ENCODE measurements at regions not wholly inside any gene's neighbourhood (a gene's known extent, or its start where the extent isn't known, plus 50 kb on each side); places are given as distances from the start of the nearest gene placed in this dataset.
A peak's percentile ranks its signal among the peaks of the same experiment; 100 is the strongest.

DNA sequence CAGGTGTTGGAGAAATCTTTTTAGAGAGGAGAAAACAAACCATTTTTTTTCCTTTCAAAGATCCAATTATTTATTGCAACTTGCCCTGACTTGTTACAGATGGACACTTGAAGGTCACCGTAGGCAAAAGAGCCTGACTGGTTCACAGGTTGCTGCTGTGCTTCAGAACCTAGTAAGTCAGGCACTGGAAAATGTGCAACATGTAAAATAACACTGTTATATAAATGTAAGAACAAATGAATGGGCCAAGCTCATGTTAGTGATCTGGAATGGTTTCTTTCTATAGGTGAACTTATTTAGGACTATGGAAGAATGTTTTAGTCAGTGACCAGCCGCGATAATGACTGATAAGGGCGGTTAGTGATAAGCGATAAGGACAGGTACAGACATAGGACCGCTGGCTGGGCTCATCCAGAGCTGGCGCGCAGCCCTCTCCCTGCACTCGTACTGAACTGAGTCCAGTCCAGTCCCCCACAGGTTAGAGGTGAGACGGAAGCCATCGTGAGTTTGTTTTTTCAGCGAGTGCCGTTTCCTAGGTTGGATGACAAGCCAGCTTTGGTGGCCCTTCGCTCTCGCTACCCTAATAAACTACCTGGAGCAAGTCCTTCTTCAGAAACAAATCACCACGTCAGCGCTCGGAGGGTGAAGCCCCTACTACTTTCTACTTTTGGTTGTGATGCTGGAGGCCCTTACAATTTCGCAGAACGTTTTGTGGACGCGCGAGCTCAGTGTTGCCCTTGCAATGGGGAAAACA, 94.4 kb upstream of the PRDM1 start:
- peak; percentile 1 for DNase-seq

DNA sequence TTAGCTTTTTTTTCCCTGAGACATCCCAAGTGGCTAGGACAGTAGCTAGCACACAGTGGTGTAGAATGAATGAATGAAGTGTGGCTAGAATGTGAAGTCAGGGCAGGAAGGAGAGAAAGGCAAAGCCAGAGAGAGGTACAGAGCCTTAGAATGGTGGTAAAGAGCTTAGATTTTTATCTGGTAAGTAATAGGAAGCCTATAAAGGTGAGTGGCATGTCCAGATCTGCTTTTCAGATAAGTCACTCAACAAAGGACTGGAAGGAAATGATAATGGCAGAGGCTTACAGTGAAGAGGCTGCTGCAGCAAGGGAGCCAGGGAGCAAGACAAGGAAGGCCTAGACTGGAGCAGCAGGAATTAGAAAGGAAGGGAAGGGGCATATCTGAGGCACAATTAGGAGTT, 96.0 kb upstream of the PRDM1 start:
- DNase-seq, result no peak

DNA sequence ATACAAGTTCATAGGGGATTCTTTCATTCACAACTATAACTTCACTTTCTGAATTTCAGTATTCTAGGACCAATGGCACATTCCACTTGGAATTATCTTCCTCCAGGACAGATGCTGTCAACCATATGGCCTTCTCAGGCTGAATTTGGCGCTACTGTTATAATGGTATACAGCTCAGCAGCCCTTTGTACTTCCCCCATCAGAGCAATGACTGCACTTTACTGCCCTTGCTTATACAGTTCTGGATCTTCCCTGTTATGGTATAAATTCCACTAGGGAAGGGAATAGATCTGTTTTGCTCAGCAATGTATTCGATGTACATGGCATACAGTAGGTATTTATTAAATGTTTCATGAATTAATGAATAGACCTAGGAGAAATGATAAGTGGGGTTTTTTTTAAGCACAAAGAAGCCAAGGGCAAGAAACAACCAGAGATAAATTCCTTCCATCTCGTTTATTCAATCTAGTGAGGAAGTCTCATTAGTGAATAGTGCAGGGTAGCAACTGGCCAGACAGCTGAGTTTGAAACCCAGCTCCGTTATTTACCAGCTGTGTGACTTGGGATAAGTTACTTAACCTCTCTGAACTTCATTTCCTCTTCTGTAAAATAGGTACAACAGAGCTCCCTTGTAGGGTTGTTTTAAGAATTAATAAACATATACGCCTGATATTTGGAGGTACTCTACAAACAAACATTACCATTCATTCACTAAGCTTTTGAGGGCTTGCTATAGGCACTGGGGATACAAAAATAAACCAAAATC, 97.1 kb upstream of the PRDM1 start:
- no peak for DNase-seq

DNA sequence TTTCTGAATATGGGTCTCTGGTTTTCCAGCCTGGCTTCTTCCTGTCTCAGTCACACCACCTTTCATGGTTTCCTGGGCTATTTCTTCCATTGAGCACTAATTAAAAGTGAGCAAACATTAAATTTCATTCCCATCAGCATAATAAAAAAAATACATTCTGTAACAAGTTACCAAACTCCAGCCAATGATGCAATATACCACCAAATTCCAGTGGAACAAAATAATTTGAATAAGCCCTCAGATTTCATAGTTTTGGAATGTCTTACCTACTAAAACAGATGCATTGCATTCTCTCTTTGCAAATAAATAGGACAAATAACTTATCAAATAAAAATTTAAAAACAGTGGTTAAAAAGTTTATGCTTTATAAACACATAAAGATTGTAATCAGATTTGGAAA, 97.8 kb upstream of the PRDM1 start:
- no peak for DNase-seq

DNA sequence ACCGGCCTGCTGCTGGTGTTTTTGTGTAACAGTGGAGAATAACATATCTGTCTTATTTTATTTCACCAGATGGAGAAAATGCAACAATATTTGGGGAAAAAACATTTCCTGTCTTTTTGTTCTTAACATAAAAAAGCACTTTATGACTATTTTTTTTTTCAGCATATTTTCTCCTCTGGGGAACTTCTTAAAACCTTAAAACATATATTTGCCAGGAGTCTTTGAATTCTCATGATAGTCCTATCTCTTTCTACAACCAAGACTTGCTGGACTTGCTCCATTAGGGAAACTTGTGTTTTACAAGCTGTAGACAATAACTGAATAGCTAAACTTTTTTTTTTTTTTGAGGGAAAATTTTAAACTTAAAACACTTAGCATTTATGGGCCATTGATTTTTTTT, 98.6 kb upstream of the PRDM1 start:
- DNase-seq, result no peak

DNA sequence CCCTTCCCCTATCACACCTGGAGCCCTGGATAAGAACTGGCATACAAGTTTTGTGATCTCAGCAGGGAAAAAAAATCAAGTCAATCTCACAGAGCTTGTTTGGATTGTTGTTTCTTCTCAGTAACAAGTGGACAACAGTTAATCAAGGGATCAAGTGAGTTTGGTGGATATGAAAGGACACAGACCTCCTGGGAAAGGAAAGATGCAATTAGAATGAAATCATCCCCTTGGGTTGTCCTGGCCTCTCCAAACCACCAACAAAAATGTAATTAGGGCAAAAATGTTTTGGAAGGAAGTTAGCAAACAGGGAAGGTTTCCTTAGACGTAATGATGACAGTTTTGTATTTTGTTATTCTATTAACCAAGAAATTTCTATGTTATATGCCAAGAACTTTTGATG, 99.1 kb upstream of the PRDM1 start:
- no peak for DNase-seq

DNA sequence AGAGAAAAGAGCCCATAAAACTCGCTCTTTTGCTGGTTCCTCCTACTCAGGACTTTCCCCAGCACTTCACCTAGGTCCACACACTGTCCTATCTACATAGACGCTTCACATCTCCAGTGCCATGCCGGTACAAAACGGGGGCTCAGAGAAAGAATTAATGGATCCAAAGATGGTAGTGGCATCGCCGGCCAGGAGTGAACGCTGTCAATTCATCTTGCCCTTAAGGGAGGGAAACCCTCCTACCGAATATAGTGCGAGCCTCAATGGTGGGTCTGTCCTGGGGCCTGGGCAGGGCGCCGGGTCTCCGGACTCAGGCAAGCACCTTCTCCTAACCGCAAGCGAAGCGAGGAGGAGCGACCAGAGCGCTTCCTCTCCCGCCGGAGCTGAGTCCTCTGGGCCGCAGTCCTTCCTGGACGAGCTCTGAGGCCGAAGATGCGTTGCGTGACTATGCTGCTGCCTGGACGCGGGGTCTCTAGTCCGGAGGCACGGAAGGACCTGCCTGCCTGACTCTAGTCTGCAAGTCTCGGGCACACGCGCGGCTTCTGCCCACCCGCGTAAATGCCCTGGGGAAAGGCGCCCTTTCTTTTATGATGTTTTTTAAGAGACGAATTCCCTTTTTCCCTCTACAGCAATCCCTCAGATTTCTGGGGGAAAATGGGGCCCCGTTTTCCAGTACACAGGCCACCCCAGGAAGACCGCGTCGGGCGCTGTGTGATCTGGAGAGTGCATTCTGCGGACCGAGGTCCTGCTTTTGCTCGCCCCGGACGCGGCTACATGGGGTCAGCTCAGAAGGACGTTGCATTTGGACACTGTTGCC, 100.1 kb upstream of the PRDM1 start:
- DNase-seq, result no peak

DNA sequence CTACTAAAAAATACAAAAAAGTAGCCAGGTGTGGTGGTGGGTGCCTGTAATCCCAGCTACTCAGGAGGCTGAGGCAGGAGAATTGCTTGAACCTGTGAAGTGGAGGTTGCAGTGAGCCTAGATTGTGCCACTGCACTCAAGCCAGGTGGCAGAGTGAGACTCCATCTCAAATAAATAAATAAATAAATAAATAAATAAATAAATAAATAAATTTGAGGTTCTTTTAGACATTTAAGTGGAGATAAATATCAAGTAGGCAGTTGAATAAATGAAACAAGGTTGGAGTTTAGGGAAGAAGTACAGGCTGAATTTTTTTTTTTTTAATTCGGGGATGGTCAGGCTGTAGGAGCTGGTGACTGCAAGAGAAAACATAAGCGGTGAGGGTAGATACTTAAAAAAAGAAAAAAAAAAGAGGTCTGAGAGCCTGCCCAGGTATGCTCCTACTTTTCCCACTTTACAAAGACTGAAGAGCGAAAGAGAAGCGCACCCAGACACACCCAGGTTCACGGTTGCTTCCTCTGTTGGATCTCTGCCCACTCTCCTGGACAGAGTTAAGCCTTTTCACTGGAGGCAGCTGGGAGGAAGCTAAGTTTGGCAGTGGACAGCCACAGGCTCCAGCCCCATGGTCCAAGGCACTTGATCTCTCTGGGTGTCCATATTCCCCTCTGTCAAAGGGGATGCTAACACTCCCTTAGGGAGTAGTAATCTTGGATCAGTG, 100.9 kb upstream of the PRDM1 start:
- DNase-seq, result no peak

DNA sequence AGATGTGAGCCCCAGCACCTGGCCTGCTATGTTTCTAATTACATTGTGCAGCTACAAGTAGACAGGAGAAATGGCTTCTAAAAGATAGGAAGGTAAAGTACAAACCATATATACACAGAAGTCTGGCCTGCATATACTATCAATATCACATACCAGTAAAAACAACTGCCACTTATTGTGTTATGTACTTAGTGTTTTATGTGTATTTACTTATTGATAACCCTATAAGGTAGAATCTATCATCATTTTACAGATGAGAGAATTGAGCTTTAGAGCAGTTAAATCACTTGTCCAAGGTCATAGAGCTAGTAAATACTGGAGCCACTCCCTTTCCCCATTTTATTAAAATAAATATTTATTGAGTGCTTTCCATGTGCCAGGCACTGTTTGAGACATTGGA, 102.4 kb upstream of the PRDM1 start:
- DNase-seq, result no peak

DNA sequence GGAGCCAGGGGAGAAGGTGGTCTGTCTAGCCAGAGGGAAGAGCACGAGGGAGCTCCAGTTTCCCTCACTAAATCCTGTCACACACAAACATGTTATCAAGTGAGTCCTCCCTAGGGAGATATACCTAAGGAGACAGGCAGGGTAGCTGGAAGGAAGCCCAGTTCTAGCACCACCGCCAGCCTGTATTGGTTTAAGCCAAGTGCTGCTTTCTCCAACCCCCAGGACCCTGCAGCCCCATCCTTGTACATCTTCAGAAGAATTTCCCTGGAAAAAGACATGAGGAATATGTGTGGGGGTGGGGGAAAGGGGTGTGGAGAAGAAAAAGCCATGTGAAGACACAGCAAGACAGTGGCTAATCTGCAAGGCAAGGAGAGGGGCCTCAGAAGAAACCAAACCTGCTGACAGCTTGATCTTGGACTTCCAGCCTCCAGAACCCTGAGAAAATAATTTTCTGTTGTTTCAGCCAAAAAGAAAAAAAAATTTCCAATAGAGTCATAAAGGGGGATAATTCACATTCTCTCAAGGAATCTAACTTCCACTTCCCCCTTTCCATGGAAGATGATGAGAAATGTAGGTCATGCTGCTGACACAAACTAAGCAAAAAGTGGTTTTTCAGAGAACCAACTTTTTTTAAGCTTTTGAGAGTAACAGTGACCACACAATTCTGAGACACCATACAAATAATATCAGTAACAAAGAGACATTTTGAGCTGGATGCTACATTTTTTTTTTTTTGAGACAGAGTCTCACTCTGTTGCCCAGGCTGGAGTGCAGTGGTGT, 103.2 kb upstream of the PRDM1 start:
- no peak for DNase-seq

DNA sequence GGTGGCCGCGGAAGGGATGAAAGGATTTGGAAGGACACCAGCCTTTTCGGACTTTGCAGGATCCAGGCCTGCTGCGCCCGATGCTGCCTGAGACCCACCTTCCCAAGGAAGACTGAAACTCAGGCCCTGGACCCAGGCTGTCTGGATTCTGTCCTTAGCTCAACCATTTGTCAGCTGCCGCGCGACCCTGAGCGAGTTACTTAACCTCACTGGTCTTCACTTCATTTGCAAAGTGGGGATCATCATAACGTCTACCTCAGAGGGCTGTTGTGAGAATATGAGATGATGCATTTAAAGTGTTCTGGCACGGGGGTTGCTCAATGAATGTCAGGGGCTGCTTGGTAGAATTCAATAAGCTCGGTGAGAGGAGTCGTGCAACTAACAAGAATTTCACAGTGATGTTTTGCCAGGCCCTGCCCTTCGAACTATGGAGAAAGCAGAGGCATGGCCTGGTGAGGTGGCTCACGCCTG, 104.2 kb upstream of the PRDM1 start:
- no peak for DNase-seq

DNA sequence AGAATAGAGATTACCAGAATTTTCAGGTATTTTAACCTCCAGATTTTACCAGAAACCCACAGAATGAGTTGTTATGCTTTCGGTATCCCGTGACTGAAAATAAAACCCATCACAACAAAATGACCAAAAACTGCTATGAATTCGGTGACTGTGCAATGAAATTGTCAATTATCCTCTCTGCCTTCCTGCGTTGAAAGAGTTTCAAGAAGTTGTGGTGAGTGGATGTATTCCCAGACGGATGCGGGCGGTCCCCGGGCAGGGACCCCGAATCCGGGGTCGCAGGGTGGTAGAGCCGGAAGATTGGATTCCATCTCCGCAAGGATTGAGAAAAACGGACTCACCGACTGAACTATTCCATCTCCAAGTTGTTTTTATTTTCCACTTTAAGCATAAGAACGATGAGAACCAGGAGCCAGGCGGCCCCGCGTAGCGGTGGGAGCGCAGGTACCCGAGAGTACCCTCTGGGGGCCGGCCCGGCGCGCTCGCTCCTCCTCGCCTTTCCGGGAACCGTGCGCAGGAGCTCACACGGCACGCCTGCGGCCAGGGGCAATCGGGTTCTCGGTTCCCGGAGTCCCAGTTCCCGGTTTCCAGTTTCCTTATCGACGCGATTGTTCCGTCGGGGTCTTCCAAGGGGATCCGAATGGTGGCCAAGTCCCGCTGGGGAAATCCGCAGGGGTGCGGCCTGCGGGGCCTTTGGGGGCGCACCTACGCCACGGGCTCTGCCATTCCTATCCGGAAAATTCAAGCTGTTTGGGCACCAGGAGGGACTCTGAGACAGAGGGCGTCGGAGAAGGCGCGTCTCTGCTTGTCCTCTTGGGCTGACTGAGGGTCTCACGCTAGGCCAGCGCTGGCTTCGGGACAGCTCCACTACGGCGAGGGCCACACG, 104.9 kb upstream of the PRDM1 start:
- DNase-seq, result no peak

DNA sequence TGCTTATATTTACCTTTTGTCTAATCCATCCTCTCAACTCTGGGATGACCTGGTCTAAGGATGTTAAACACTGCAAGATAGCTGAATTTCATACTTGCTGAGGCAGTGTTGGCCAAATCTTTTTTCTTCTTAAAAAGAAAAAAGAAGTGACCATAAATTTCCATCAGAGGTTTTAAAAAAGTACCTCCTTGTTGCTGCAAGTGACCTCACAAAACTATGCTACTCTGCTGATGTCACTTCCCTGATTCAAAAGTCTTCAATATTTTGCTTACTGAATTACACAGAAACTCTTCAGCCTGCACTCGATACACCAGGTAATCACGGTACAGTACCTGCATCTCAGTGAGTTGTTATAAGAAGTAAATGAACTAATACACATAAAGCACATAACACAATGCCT, 107.2 kb upstream of the PRDM1 start:
- DNase-seq, result no peak

DNA sequence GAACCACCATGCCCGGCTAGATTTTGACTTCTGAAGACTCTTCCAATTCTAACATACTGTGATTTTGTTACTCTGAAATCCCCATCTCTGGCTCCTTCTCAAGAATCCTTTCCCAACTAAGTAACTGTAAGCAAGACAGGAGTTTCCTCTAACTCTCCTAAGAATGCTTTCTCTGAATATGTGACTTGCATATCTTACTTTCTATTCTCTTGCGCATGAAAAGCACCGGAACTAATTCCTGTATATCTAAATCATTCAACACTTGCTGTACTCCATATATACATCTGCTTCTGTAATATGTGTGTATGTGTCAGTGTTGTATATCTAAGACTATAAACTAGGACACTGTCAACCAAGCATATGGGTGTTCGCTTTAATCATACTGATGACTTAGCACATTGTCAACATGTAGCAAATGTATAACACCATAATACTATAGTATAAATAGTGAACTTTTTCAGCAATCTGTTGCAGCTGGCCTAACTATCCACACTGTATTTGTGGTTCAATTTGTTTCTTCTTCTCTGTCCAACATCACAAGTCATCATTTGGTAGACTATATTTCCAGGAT, 108.1 kb upstream of the PRDM1 start:
- DNase-seq, result no peak

DNA sequence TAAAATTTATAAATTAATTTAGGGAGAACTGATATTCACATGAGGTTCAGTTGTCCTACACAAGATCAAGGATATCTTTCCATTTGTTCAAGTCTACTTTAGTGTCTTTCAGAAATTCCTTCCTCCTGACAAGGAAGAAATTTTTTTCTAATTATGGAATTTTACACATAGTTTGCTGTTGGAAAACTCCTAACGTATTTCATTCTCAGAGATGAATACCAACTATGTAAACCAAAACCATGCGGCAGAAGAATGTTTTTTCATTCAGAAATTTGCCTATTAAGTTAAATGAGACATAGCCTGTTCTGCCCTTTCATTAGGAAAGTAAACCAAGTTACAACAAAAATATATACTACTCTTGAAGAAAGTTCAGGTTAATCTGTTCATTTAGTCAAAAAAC, 111.2 kb upstream of the PRDM1 start:
- no peak for DNase-seq

DNA sequence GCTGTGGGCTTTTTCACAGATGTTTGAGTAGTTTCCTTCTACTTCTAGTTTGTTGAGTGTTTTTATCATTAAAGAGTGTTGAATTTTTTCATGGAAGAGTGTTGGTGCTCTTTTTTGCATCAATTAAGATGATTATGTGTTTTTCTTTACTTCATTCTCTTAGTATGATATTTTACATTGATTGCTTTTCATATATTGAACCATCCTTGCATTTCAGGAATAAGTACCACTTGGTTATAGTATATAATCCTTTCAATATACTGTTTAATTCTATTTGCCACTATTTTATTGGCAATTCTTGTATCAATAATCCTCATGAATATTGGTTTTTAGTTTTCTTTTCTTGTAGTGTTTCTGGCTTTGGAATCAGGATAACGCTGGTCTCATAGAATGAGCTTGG, 113.7 kb upstream of the PRDM1 start:
- DNase-seq, result no peak

DNA sequence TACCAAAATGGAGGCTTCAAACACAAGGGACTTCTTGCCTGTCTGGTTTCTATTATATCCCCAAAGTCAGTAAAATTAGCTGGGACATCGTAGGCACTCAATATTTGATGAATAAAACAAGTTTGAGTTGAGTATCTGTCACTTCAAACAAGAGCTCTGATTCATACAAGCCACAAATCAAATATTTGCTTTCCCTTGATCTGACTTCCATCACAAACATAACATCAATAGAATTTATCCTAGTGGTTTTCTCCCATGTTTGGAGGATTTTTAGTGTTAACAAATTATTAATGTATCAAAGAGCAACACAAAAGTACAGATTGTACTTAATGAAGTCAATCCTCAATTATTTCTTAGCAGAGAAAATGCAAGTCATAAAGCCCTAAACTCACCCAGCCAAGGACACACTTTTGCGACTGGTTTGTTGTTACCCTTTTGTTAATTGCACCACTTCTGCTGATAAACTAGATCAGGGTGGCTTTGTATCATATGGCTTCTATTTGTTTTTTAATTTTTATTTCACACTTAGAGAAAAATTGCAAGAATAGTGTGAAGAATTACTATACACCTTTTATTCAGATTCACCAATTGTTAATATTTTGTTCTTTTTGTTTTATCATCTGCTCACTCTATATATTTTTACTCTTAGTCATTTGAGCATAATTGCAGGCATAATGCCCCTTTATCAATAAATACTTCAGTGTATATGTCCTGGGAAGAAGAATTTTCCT, 117.4 kb upstream of the PRDM1 start:
- no peak for DNase-seq

DNA sequence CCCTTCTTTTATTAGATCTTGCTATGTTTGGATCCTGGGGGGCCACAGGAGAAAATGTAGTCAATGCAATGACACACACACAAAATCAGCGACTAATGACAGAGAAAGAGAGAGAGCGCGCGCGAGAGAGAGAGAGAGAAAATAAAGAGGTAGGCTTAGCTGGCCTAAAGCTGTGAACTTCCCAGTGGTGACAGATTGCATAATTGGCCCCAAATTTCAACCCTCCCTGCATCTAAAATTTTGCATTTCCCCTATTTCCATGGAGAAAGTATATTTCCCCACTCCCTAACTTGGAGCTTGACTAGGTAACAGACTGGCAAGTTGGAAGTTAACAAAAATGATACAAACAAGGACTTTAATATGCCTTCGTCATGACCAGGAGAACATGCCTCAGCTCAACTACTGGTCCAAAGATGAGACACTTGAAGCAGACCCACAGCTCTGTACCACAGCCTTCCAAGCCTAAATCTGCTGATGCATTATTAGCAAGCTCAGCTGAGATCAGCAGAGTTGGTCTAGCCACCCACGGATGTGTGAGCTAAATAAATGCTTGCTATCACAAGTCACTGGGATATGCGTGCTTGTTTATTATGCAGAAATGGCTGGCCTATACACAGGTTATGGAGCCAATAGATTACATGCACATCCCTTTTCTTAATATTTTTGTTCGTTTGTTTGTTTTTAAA, 118.1 kb upstream of the PRDM1 start:
- no peak for DNase-seq

DNA sequence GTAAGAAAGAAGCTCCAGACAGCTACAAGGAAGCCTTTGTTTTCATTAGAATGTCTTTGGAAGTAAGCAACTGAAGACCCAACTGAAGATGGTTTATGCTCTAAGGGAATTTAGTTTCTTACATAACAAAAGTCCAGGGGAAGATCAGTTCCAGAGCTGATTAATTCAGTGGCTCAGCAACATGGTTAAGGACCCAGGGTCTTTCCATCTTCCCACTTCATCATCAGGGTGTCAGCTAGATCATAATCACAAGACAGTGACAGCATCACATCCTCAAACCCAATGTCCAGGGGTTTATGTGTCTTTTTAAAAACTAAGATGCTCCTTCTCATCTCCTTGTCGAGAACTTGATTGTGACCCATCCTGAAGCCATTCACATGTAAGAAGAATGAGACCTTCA, 119.7 kb upstream of the PRDM1 start:
- DNase-seq, result no peak
